Stimulated activated memory B cell treated with anti-CD40 and anti-IgM and Interleukin-4, amounts not matched to agents 10 μg/mL and 1 μg/mL and 100 μg/mL, for 72 hours (primary cell): ENCODE measurements at regions not wholly inside any gene's neighbourhood (a gene's known extent, or its start where the extent isn't known, plus 50 kb on each side); places are given as distances from the start of the nearest gene placed in this dataset.
"Not testable (repeated sequence)": the region's sequence is repeated elsewhere in the genome, so short reads cannot be mapped to it uniquely, and the experiment has no call there.

Experiments
- ATAC-seq: fragments of 150-1000 bp; cut with Tn5 transposase; 2 replicates; pipeline ENCODE4 v1.10.0; 2021
- H3K27ac Mint-ChIP-seq: one replicate; pipeline ENCODE4 v1.8.0; 2022; ENCODE audit warnings: mild to moderate bottlenecking, mixed read lengths
- H3K27me3 Mint-ChIP-seq: one replicate; pipeline ENCODE4 v1.8.0; 2022; ENCODE audit warnings: mixed read lengths
- H3K36me3 Mint-ChIP-seq: one replicate; pipeline ENCODE4 v1.8.0; 2022; ENCODE audit warnings: mixed read lengths
- H3K4me1 Mint-ChIP-seq: one replicate; pipeline ENCODE4 v1.8.0; 2022; ENCODE audit warnings: mixed read lengths
- H3K4me3 Mint-ChIP-seq: one replicate; pipeline ENCODE4 v1.8.0; 2022; ENCODE audit warnings: mild to moderate bottlenecking, moderate library complexity, mixed read lengths
- H3K9me3 Mint-ChIP-seq: one replicate; pipeline ENCODE4 v1.8.0; 2022; ENCODE audit warnings: mixed read lengths

DNA sequence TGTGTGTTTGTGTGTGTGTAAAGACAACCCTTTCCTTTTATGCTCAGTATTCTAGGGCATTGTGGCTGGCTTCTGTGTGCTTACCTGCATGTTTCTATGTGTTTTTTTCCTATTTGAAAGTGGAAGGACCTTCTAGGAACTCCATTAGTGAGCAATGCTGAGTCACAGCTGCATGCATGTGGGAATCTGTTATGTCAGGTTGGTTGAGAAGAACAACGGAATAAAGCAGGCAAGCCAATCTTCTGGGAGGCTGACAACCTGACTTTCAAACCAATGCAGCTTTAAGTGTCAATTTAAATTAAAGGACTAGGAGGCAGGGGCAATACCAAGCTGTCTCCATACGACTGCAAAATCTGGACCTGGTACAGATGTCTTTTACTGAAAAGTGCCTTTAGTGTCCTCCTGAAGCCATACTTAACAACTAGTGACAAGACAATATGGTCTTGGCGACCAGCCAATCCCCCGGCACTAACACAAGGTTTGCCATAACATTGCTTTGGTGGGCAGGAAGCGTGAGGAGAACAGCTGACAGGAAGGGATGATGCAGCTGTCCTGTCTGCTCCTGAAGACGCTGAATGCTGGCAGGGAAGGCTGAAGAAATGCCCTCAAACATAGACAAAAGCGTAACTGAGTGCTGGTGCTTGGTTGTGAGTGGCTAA lies 514.7 kb upstream of the CDH7 start:
- H3K9me3 Mint-ChIP-seq, result no peaks in the 10 kb centered on the region
- H3K4me3 Mint-ChIP-seq, result no peak overlapping the region
- no peaks in the 10 kb centered on the region for H3K4me1 Mint-ChIP-seq
- ATAC-seq, result no peak
- H3K27ac Mint-ChIP-seq, result no peak overlapping the region
- H3K27me3 Mint-ChIP-seq, result no peaks in the 10 kb centered on the region
- H3K36me3 Mint-ChIP-seq, result no peaks in the 10 kb centered on the region

DNA sequence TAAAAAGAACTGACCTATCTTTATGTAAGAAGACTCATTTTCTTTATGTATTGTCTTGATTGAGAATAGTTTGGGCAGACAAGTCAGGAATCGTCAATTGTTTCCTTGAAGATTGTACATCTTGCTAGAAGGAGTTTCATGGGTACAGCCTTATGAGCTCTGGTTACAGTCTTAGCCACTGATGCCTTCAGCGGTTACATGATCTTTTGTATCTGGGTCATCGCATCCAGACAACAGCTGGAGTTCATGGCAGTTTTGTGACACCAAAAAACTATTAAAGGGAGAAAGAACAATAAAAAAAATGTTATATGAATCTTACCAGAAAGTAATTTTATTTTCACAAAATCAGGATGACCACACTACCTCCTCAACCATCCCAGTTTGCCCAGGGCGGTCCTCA lies 520.5 kb upstream of the CDH7 start:
- no peak for ATAC-seq
- no peaks in the 10 kb centered on the region for H3K27me3 Mint-ChIP-seq
- no peak overlapping the region for H3K4me3 Mint-ChIP-seq
- no peaks in the 10 kb centered on the region for H3K9me3 Mint-ChIP-seq
- no peak overlapping the region for H3K27ac Mint-ChIP-seq
- no peaks in the 10 kb centered on the region for H3K36me3 Mint-ChIP-seq
- no peaks in the 10 kb centered on the region for H3K4me1 Mint-ChIP-seq

DNA sequence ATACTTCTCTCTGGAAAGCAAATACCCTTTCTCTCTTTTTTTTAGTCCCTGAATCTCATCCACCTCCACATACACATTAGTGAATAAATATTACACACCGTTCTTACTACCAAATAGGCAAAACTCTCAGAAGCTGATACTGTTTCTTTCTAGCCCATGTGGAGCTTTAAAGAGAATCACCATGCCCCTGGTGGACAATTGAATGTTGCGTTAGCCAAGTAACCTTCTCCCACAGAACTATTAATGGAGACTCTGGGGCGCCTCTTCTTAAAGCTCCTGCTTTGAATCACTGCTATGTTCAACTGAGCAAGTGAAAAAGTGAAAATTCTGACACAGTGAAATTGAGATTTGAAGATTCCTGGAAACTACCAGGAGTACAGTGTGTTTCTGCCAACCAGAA lies 522.8 kb upstream of the CDH7 start:
- no peak overlapping the region for H3K4me3 Mint-ChIP-seq
- ATAC-seq, result no peak

DNA sequence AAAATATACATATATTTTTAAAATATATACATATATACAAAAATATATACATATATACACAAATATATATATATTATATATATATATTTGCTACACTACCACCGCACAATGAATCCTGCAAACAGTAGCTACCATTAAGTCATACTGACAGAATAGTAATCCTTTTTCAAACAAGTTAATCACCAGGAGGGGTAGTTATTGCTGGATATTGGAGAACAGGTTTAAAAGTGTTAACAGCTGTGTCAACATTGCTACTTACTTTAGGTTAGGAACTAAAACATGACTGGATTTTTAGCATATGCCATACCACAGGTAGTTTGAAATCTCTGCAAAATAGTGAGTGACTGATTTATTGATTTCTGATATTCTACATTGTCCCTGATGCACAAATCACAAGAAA lies 529.1 kb upstream of the CDH7 start:
- H3K4me1 Mint-ChIP-seq, result no peaks in the 10 kb centered on the region
- no peak for ATAC-seq
- no peaks in the 10 kb centered on the region for H3K36me3 Mint-ChIP-seq
- no peak overlapping the region for H3K4me3 Mint-ChIP-seq
- no peaks in the 10 kb centered on the region for H3K9me3 Mint-ChIP-seq
- no peak overlapping the region for H3K27ac Mint-ChIP-seq
- H3K27me3 Mint-ChIP-seq, result no peaks in the 10 kb centered on the region

More for the DNA sequence above, 522.8 kb upstream of the CDH7 start:
- no peaks in the 10 kb centered on the region for H3K36me3 Mint-ChIP-seq
- H3K27ac Mint-ChIP-seq, result no peak overlapping the region
- H3K4me1 Mint-ChIP-seq, result no peaks in the 10 kb centered on the region
- no peaks in the 10 kb centered on the region for H3K27me3 Mint-ChIP-seq
- no peaks in the 10 kb centered on the region for H3K9me3 Mint-ChIP-seq

DNA sequence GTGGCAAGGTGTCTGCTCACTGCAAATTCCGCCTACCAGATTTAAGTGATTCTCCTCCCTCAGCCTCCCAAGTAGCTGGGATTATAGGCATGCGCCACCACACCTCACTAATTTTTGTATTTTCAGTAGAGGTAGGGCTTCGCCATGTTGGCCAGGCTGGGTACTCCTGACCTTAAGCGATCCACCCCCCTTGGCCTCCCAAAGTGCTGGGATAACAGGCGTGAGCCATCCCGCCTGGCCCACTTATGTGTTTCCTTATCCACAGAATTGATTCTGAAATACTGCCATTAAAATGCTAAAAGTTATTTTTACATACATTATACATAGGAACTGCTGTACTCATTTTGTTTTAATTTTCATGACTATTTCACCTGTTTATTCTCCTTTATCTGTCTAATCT lies 529.7 kb upstream of the CDH7 start:
- ATAC-seq, result no peak
- no peaks in the 10 kb centered on the region for H3K36me3 Mint-ChIP-seq
- no peaks in the 10 kb centered on the region for H3K27me3 Mint-ChIP-seq
- H3K9me3 Mint-ChIP-seq, result no peaks in the 10 kb centered on the region
- H3K4me3 Mint-ChIP-seq, result no peak overlapping the region
- H3K4me1 Mint-ChIP-seq, result no peaks in the 10 kb centered on the region
- no peak overlapping the region for H3K27ac Mint-ChIP-seq

DNA sequence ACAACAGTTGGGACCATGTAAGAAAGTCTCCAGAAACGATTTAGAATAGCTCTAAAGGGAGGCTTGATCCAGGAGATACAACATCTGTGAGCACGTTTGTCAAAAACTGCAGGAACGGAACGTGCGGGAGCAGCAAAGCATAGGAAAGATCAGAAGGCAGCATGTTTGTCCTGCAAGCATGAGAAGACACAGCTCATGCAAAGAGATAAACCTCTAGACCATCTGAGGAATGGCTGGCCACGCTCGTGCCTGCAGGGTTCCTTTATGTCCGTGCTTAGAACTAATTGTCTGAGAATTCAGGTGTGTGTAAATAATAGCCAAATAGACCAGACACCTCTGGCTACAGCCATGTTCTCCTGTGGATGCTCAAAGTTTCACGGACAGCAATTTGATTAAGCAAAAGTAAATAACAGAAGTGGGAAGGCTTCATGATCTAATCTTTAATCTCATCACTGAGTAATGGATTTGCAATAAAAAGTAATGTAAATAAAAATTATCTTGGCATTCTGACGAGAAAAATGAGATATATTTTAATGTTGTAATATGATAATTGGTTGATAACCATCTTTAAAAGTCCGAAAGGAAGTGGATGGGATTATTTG lies 534.8 kb upstream of the CDH7 start:
- no peaks in the 10 kb centered on the region for H3K36me3 Mint-ChIP-seq

DNA sequence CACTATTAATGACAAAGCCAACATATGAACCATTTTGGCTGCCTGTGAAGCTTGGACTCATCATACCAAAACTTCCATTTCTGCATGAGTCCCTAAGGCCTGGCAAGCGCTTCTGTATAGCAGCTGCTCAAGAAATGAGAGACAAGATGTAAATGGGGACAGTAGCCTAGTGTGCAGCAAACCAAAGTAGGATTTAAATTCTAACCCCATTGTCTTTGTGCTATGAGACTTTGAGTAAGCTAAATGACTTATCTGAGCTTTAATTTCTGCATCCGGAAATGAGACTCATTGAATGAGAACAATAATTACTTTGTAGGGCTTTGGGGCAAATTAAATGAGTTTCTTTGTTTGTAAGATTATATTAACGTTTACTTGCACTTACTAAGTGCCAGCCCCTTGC lies 536.4 kb upstream of the CDH7 start:
- no peaks in the 10 kb centered on the region for H3K27me3 Mint-ChIP-seq
- H3K4me1 Mint-ChIP-seq, result no peaks in the 10 kb centered on the region
- no peaks in the 10 kb centered on the region for H3K9me3 Mint-ChIP-seq
- no peak for ATAC-seq
- no peak overlapping the region for H3K27ac Mint-ChIP-seq
- no peak overlapping the region for H3K4me3 Mint-ChIP-seq
- no peaks in the 10 kb centered on the region for H3K36me3 Mint-ChIP-seq

More for the DNA sequence above, 534.8 kb upstream of the CDH7 start:
- Mint-ChIP-seq H3K27ac (no peak overlapping the region), H3K4me1 (no peaks in the 10 kb centered on the region), H3K27me3 (no peaks in the 10 kb centered on the region), H3K9me3 (no peaks in the 10 kb centered on the region), H3K4me3 (no peak overlapping the region)
- no peak for ATAC-seq

DNA sequence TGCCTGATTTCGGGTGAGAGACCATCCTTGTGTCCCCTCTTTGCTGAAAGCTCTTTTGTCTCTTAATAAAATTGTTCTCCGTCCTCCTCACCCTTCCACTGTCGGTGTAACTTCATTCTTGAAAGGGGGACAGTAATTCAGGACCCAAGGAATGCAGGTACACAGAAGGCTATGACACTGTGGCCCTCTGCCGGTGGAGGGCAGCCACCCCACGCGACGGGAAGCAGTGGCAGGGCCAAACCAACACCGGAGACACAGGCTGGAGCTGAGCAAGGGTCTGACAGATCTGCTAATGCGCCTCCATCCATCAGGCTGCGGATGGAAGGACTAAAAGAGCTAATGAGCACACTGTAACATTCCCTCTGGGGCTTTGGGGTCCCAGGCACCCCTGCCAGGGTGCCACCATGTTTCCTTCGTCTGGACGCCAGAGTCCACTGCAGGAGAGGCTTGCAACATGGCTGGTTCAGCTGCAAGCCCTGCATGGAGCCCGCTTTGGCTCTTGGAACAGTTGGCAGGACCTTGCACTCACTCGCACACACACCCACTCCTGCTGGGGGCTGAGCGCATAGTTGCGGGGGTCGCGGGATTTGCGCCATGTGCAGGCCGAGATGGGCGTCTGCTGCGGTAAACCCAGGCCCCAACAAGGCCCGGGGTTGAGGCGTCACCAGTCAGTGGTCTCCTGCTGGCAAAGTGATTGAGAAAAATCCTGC lies 544.1 kb upstream of the CDH7 start:
- ATAC-seq, result no peak
- no peaks in the 10 kb centered on the region for H3K27me3 Mint-ChIP-seq
- no peak overlapping the region for H3K27ac Mint-ChIP-seq
- H3K36me3 Mint-ChIP-seq, result no peaks in the 10 kb centered on the region
- H3K9me3 Mint-ChIP-seq, result no peaks in the 10 kb centered on the region
- H3K4me3 Mint-ChIP-seq, result no peak overlapping the region
- H3K4me1 Mint-ChIP-seq, result no peaks in the 10 kb centered on the region

DNA sequence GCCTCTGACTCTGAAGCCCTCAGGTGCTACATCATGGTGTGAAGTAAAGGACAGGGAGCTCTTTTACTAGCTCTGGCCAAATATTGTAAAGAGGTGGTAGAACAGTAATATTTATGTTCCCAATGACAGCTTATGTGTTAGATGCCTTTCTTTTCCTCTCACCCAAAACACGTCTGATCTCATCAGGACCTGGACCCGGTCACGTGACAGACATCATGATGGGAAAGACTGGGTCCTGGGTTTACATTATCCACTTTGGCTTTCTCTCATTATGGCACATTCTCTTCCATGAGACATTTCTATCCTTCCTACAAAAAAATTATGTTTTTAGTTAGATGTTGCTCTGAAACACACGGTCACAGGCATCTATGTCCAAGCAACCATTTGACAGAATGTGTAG lies 548.7 kb upstream of the CDH7 start:
- no peak overlapping the region for H3K27ac Mint-ChIP-seq
- peak; percentile 18 for ATAC-seq
- H3K4me1 Mint-ChIP-seq, result no peaks in the 10 kb centered on the region
- no peaks in the 10 kb centered on the region for H3K9me3 Mint-ChIP-seq
- H3K27me3 Mint-ChIP-seq, result no peaks in the 10 kb centered on the region
- H3K36me3 Mint-ChIP-seq, result no peaks in the 10 kb centered on the region
- H3K4me3 Mint-ChIP-seq, result no peak overlapping the region

DNA sequence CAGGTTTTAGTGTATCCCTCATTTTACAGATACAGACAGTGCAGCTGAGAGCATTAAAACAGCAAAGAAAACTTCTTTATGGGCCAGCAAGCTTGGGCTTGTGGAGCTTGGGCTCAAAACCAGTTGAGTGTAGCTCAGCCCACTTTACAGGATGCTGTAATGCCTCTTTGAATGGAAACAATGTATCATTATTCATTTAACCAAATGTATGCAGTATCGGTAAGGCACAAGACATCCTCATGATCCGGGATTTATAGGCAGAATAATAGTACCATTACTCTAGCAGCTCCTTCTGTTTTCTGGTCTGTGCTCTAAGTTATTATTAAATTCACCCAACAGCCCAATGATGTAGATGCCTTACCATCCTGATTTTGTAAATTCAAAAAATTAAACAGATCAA lies 575.1 kb upstream of the CDH7 start:
- no peak overlapping the region for H3K4me3 Mint-ChIP-seq
- no peaks in the 10 kb centered on the region for H3K27me3 Mint-ChIP-seq
- no peaks in the 10 kb centered on the region for H3K36me3 Mint-ChIP-seq
- no peak overlapping the region for H3K27ac Mint-ChIP-seq
- H3K4me1 Mint-ChIP-seq, result no peaks in the 10 kb centered on the region
- no peaks in the 10 kb centered on the region for H3K9me3 Mint-ChIP-seq
- ATAC-seq, result no peak

DNA sequence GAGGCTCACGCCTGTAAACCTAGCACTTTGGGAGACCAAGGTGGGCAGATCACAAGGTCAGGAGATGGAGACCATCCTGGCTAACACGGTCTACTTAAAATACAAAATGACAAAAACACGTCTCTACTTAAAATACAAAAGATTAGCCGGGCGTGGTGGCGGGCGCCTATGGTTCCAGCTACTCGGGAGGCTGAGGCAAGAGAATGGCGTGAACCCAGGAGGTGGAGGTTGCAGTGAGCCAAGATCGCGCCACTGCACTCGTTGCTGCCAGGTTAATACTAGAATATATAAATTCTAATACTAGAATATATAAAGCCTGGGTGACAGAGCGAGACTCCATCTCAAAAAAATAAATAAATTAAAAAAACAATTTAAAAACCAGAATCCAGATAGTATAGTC lies 588.7 kb upstream of the CDH7 start:
- H3K36me3 Mint-ChIP-seq, H3K9me3 Mint-ChIP-seq, H3K27me3 Mint-ChIP-seq, ATAC-seq, H3K4me3 Mint-ChIP-seq, H3K27ac Mint-ChIP-seq, H3K4me1 Mint-ChIP-seq: not testable (repeated sequence)

DNA sequence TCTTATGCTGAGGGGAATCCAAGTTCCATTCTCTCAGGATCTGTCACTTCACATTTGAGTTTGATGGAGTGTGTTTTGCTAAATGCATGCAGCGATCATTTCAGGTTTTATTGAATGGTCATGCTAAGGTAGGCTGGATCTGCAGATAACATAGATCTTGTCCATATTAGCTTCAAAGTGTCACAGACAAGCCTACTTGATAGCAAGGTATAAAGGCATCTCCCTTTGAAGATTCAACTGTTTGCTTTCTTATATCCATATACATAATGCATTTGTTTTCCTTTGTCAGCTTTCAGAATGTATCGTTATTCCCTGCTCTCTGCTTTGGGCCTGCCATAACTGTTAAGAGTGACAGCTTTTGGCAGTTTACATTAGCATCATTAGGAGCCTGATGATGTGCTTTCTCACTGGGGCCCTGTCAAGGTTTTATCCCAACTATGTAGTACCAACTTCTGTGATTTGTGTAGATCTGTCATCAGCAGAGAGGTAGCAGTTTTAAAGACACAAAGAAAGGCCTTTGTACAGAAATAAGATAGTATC lies 604.3 kb upstream of the CDH7 start:
- no peaks in the 10 kb centered on the region for H3K9me3 Mint-ChIP-seq
- no peaks in the 10 kb centered on the region for H3K4me1 Mint-ChIP-seq
- no peaks in the 10 kb centered on the region for H3K27me3 Mint-ChIP-seq
- no peak for ATAC-seq
- no peak overlapping the region for H3K4me3 Mint-ChIP-seq
- H3K27ac Mint-ChIP-seq, result no peak overlapping the region
- no peaks in the 10 kb centered on the region for H3K36me3 Mint-ChIP-seq

DNA sequence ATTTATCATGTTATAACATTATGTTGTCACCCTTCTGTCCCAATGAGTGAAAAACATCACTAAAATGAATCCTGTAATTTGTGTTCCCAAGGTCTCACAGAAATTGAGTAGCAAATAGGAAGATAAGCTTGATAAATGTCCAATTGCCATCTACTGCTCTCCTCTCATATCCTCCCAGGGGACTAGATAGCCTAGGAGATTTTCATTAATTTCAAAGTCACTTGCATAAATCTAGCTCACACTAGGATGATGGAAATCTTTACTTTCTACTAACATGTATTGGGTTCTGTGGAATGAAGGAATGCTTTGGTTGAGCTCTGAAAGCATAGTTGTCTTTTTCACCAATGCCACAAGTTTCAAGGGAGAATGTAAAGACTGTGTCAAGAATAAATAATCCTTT lies 605.5 kb upstream of the CDH7 start:
- Mint-ChIP-seq H3K9me3 (no peaks in the 10 kb centered on the region), H3K4me3 (no peak overlapping the region), H3K4me1 (no peaks in the 10 kb centered on the region), H3K36me3 (no peaks in the 10 kb centered on the region), H3K27me3 (no peaks in the 10 kb centered on the region), H3K27ac (no peak overlapping the region)
- ATAC-seq, result no peak

DNA sequence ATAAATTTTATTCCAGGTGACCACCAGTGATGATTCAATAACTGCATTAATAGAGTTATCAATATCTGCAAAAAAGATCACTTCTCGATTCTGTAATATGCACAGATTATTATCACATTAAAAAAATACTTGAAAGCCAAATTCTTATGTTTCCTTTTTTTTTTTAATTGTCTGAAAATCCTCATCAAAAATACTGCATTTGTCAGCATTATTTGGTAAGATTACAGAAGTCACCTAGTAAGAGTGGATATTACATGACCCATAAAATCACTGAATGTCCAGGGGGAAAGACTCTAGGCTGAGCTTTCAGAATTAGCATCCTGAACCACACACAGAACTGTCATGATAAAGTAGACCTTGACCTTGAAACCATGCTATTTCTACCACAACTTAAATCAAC lies 617.2 kb upstream of the CDH7 start:
- no peak overlapping the region for H3K27ac Mint-ChIP-seq
- H3K36me3 Mint-ChIP-seq, result no peaks in the 10 kb centered on the region
- no peak overlapping the region for H3K4me3 Mint-ChIP-seq
- peaks cover 2% of the 10 kb centered on the region for H3K9me3 Mint-ChIP-seq
- no peaks in the 10 kb centered on the region for H3K4me1 Mint-ChIP-seq
- no peaks in the 10 kb centered on the region for H3K27me3 Mint-ChIP-seq
- no peak for ATAC-seq

DNA sequence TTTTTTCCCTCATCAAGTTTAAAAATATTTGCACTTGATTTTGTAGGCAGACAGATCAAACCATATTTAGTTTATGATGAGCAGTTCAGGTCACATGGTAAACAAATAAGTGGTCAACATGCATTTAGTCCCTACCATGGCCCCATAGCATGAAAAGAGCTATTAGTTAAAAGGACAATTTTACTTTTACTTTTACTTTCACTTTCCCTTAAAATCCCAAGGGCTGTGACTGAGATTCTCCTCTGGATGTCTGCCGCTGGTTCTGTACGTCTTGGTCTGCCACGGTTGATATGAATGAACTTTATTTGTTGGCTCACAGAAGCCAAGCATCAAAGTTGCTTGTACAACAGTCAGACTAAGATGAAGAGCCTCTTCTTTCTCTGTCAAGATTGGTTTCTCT lies 626.2 kb upstream of the CDH7 start:
- H3K27ac Mint-ChIP-seq, result no peak overlapping the region
- no peak overlapping the region for H3K4me3 Mint-ChIP-seq
- no peaks in the 10 kb centered on the region for H3K4me1 Mint-ChIP-seq
- peaks cover 12% of the 10 kb centered on the region for H3K9me3 Mint-ChIP-seq
- H3K36me3 Mint-ChIP-seq, result no peaks in the 10 kb centered on the region
- H3K27me3 Mint-ChIP-seq, result no peaks in the 10 kb centered on the region
- ATAC-seq, result no peak

DNA sequence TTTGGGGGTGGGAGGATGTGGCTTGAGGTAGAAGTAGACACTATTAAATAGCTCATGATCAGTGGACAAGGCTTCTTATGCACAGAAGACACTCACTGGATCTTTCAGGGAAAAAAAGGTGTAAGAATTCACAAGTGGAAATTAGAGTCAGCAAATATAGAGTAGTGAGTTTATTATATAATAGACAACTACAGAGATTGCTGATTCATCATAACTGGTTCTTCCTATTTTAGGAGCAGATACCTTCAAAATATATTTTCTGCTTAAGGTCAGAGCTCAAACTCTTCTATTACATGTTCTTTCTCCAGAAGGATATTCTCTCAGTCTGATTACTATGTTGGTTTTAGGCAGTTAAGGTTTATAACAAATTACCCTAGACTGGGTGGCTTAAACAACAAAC lies 646.9 kb upstream of the CDH7 start:
- Mint-ChIP-seq H3K27me3 (no peaks in the 10 kb centered on the region), H3K4me1 (no peaks in the 10 kb centered on the region), H3K9me3 (peaks cover 6% of the 10 kb centered on the region), H3K27ac (no peak overlapping the region), H3K36me3 (no peaks in the 10 kb centered on the region), H3K4me3 (no peak overlapping the region)
- no peak for ATAC-seq
